ENCODE measurements at regions not wholly inside any gene's neighbourhood (a gene's known extent, or its start where the extent isn't known, plus 50 kb on each side); places are given as distances from the start of the nearest gene placed in this dataset.

GRCh38 chr14:44640416-44640815 is 133.3 kb upstream of the FSCB start:
- H3K4me3 ChIP-seq (ENCODE audit: control insufficient read depth, low read depth, low read length), result no peak overlapping the region
- DNase-seq (ENCODE audit: low read depth), result no peak
- TF ChIP-seq CTCF (IDR thresholded peaks at IDR 0.05; ENCODE audit: control insufficient read depth, insufficient read depth, low read depth, low read length, missing control alignments), result no peak

- TF ChIP-seq CTCF (IDR thresholded peaks at IDR 0.05; ENCODE audit: control insufficient read depth, insufficient read depth, low read depth, low read length, missing control alignments), result no peak
- no peak overlapping the region for H3K4me3 ChIP-seq (ENCODE audit: control insufficient read depth, low read depth, low read length)
- no peak for DNase-seq (ENCODE audit: low read depth)
These were observed 132.8 kb upstream of the FSCB start for GRCh38 chr14:44639781-44640385.

- DNase-seq (ENCODE audit: low read depth), result no peak
- H3K4me3 ChIP-seq (ENCODE audit: control insufficient read depth, low read depth, low read length), result no peak overlapping the region
- TF ChIP-seq CTCF (IDR thresholded peaks at IDR 0.05; ENCODE audit: control insufficient read depth, insufficient read depth, low read depth, low read length, missing control alignments), result no peak
These were observed 127.6 kb upstream of the FSCB start for GRCh38 chr14:44634692-44635091.

GRCh38 chr14:44626423-44626822 is 119.3 kb upstream of the FSCB start:
- DNase-seq (ENCODE audit: low read depth), result no peak
- no peak for TF ChIP-seq CTCF (IDR thresholded peaks at IDR 0.05; ENCODE audit: control insufficient read depth, insufficient read depth, low read depth, low read length, missing control alignments)

GRCh38 chr14:44625098-44625497 is 118.0 kb upstream of the FSCB start:
- no peak overlapping the region for H3K4me3 ChIP-seq (ENCODE audit: control insufficient read depth, low read depth, low read length)
- no peak for DNase-seq (ENCODE audit: low read depth)
- TF ChIP-seq CTCF (IDR thresholded peaks at IDR 0.05; ENCODE audit: control insufficient read depth, insufficient read depth, low read depth, low read length, missing control alignments), result no peak

More at GRCh38 chr14:44626423-44626822, 119.3 kb upstream of the FSCB start:
- H3K4me3 ChIP-seq (ENCODE audit: control insufficient read depth, low read depth, low read length), result no peak overlapping the region

GRCh38 chr14:44620121-44621019 is 113.3 kb upstream of the FSCB start:
- no peak overlapping the region for H3K4me3 ChIP-seq (ENCODE audit: control insufficient read depth, low read depth, low read length)
- no peak for DNase-seq (ENCODE audit: low read depth)
- TF ChIP-seq CTCF (IDR thresholded peaks at IDR 0.05; ENCODE audit: control insufficient read depth, insufficient read depth, low read depth, low read length, missing control alignments), result no peak

Data from AG09309 (cell line).